CD4-positive, alpha-beta T cell (primary cell): ENCODE measurements at regions not wholly inside any gene's neighbourhood (a gene's known extent, or its start where the extent isn't known, plus 50 kb on each side); places are given as distances from the start of the nearest gene placed in this dataset.

Source experiments
- ATAC-seq: fragments of 200-7000 bp; cut with Tn5 transposase; one replicate; pipeline ENCODE4 v1.10.0; 2022; ENCODE audit warnings: mild to moderate bottlenecking; ENCODE audit not compliant: poor library complexity
- CTCF ChIA-PET: fragments of 350-600 bp; sonication (Branson Sonifier 250); formaldehyde crosslinking; loops from one replicate; lab custom pipeline; 2021; ENCODE audit warnings: antibody characterized with exemption, inconsistent platforms; lab: Charles Lee
- POLR2A ChIA-PET: fragments of 350-600 bp; sonication (Branson Sonifier 250); formaldehyde crosslinking; loops from one replicate; lab custom pipeline; 2021; ENCODE audit warnings: antibody characterized with exemption, inconsistent platforms; lab: Charles Lee
- DNase-seq, 14 experiments: peaks; one replicate each; pipeline ENCODE4 v3.0.0-alpha.2; 2013 to 2020; ENCODE audit warnings: mixed read lengths in 2 of 14
- H3K27ac ChIP-seq, 2 donors: one replicate each; pipeline versions ENCODE4 v1.5.1 to v1.7.0; 2013; ENCODE audit warnings: low read length in 2 of 2, low read depth in 1 of 2, mild to moderate bottlenecking in 1 of 2
- H3K27me3 ChIP-seq, 2 experiments: 1 replicate in 1 of 2; 2 replicates in 1 of 2; pipeline versions ENCODE4 v1.6.1 to v1.7.0; 2013; ENCODE audit warnings: low read length in 2 of 2, control low read depth in 1 of 2, mild to moderate bottlenecking in 1 of 2, moderate library complexity in 1 of 2; ENCODE audit not compliant: insufficient read depth in 2 of 2, control insufficient read depth in 1 of 2
- H3K36me3 ChIP-seq: one replicate; pipeline ENCODE4 v1.6.1; 2013; ENCODE audit warnings: low read length, control low read depth; ENCODE audit not compliant: insufficient read depth
- H3K4me1 ChIP-seq: one replicate; pipeline ENCODE4 v1.6.1; 2013; ENCODE audit warnings: low read length, control low read depth; ENCODE audit not compliant: insufficient read depth
- H3K4me3 ChIP-seq: one replicate; pipeline ENCODE4 v1.5.1; 2013; ENCODE audit warnings: mild to moderate bottlenecking, low read length, moderate library complexity
- H3K9me3 ChIP-seq, 2 experiments: 1 replicate in 1 of 2; 2 replicates in 1 of 2; pipeline versions ENCODE4 v1.6.1 to v1.7.0; 2013; ENCODE audit warnings: low read length in 2 of 2, mild to moderate bottlenecking in 2 of 2, control low read depth in 1 of 2, moderate library complexity in 1 of 2; ENCODE audit not compliant: control insufficient read depth in 1 of 2, insufficient read depth in 1 of 2
- H3K27ac Mint-ChIP-seq: one replicate; pipeline ENCODE4 v1.8.0; 2020; ENCODE audit warnings: mixed read lengths
- H3K27me3 Mint-ChIP-seq: one replicate; pipeline ENCODE4 v1.8.0; 2021; ENCODE audit warnings: mixed read lengths
- H3K36me3 Mint-ChIP-seq: one replicate; pipeline ENCODE4 v1.8.0; 2021; ENCODE audit warnings: low read depth, mixed read lengths
- H3K4me1 Mint-ChIP-seq: one replicate; pipeline ENCODE4 v1.8.0; 2021; ENCODE audit warnings: low read depth, mixed read lengths
- H3K4me3 Mint-ChIP-seq: one replicate; pipeline ENCODE4 v1.8.0; 2020; ENCODE audit warnings: mild to moderate bottlenecking, mixed read lengths
- H3K9me3 Mint-ChIP-seq: one replicate; pipeline ENCODE4 v1.8.0; 2020; ENCODE audit warnings: mixed read lengths
- intact Hi-C, 2 experiments: fragments of 100-400 bp; cut with DNase I in 1 of 2; cut with micrococcal nuclease in 1 of 2; formaldehyde crosslinking; loops; one replicate each; pipeline versions ENCODE4 v1.15.1 to v1.9.0; 2023 to 2025; cut with DNase I, micrococcal nuclease
- TF ChIP-seq, protein P1 (sequence below): fragments of 200-600 bp; IDR thresholded peaks from one replicate; pipeline ENCODE4 v1.8.0; 2022; ENCODE audit warnings: antibody characterized with exemption, mild to moderate bottlenecking

GRCh38 chr10:108848046-108848445, 1075.3 kb downstream of the XPNPEP1 start:
- no peak overlapping the region for H3K4me3 Mint-ChIP-seq
- Histone ChIP-seq H3K9me3 (no peaks in the 10 kb centered on the region), H3K27ac (no peak overlapping the region), H3K27me3 (no peaks in the 10 kb centered on the region), H3K4me1 (no peaks in the 10 kb centered on the region), H3K36me3 (no peaks in the 10 kb centered on the region), H3K4me3 (no peak overlapping the region)
- TF ChIP-seq, protein P1, sequence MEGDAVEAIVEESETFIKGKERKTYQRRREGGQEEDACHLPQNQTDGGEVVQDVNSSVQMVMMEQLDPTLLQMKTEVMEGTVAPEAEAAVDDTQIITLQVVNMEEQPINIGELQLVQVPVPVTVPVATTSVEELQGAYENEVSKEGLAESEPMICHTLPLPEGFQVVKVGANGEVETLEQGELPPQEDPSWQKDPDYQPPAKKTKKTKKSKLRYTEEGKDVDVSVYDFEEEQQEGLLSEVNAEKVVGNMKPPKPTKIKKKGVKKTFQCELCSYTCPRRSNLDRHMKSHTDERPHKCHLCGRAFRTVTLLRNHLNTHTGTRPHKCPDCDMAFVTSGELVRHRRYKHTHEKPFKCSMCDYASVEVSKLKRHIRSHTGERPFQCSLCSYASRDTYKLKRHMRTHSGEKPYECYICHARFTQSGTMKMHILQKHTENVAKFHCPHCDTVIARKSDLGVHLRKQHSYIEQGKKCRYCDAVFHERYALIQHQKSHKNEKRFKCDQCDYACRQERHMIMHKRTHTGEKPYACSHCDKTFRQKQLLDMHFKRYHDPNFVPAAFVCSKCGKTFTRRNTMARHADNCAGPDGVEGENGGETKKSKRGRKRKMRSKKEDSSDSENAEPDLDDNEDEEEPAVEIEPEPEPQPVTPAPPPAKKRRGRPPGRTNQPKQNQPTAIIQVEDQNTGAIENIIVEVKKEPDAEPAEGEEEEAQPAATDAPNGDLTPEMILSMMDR: no peak
- no peak overlapping the region for H3K27ac Mint-ChIP-seq
- H3K9me3 Mint-ChIP-seq: peaks cover 13% of the 10 kb centered on the region
- no peaks in the 10 kb centered on the region for H3K36me3 Mint-ChIP-seq
- H3K27me3 Mint-ChIP-seq: no peaks in the 10 kb centered on the region
- ChIA-PET CTCF (no interaction called here), POLR2A (no interaction called here)
- ATAC-seq: no peak
- H3K4me1 Mint-ChIP-seq: no peaks in the 10 kb centered on the region
- DNase-seq: no peak
- intact Hi-C loops: no loop called here

DNA sequence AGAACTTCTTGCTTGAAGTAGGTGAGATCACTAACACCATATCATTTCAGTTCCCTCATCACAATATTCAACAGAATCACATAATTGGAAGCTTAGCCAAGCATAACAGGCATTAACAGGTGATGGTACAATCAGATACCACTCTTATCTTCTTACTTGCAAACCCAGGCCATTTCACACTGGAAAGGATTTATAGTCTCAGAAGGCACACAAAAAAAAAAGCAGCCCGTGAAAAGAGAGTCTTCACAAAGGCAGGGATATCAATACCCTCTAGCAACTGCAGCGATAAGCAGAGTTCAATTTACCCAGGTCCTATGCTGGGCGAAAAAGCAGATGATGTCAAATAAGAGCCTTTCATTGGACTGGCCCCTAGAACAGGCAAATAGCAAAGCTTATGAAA, 1082.4 kb downstream of the XPNPEP1 start:
- no peaks in the 10 kb centered on the region for H3K27me3 ChIP-seq
- Mint-ChIP-seq H3K27me3 (no peaks in the 10 kb centered on the region), H3K9me3 (peaks cover 18% of the 10 kb centered on the region), H3K36me3 (no peaks in the 10 kb centered on the region), H3K27ac (no peak overlapping the region), H3K4me1 (no peaks in the 10 kb centered on the region), H3K4me3 (no peak overlapping the region)
- DNase-seq (no peak), ATAC-seq (no peak)
- H3K4me3 ChIP-seq: no peak overlapping the region
- ChIA-PET CTCF (no interaction called here), POLR2A (no interaction called here)
- no peak overlapping the region for H3K27ac ChIP-seq
- no peaks in the 10 kb centered on the region for H3K9me3 ChIP-seq
- intact Hi-C loops: no loop called here
- H3K36me3 ChIP-seq: no peaks in the 10 kb centered on the region
- TF ChIP-seq, protein P1: no peak
- no peaks in the 10 kb centered on the region for H3K4me1 ChIP-seq

DNA sequence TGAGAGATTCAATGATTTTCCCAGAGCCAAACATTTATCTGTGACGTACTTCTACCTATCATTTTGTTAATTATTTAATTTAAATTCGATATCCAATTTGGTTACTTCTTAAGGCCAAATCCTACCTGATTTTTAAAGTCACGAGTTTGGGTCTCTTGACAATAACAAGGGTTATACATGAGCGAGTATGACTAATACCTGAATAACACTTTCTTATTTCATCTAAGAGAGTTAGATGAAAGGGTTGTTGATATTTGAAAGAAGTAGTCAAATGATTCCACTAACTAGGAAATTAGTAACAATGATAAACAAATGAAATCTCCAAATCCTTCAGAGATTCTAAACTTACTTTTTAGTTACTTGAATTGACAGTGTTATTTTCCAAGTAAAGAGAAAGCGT, 1086.9 kb downstream of the XPNPEP1 start:
- H3K4me1 ChIP-seq: no peaks in the 10 kb centered on the region
- ChIA-PET CTCF (no interaction called here), POLR2A (no interaction called here)
- ATAC-seq: no peak
- peaks cover 0 to 3% of the 10 kb centered on the region in 2 experiments for H3K9me3 ChIP-seq
- no peak overlapping the region for H3K27ac ChIP-seq
- Mint-ChIP-seq H3K4me1 (no peaks in the 10 kb centered on the region), H3K27ac (no peak overlapping the region), H3K9me3 (peaks cover 11% of the 10 kb centered on the region), H3K36me3 (no peaks in the 10 kb centered on the region), H3K4me3 (no peak overlapping the region), H3K27me3 (no peaks in the 10 kb centered on the region)
- H3K4me3 ChIP-seq: no peak overlapping the region
- no peaks in the 10 kb centered on the region for H3K36me3 ChIP-seq
- H3K27me3 ChIP-seq: no peaks in the 10 kb centered on the region
- intact Hi-C loops: no loop called here
- DNase-seq: no peak
- TF ChIP-seq, protein P1: no peak
